Hypothalamus (tissue), 51 donors: ENCODE measurements at regions not wholly inside any gene's neighbourhood (a gene's known extent, or its start where the extent isn't known, plus 50 kb on each side); places are given as distances from the start of the nearest gene placed in this dataset.

Experiments used
- DNase-seq, 51 donors: peaks; one replicate each; lab custom pipeline; 2025; lab: John Stamatoyannopoulos, UW

DNA sequence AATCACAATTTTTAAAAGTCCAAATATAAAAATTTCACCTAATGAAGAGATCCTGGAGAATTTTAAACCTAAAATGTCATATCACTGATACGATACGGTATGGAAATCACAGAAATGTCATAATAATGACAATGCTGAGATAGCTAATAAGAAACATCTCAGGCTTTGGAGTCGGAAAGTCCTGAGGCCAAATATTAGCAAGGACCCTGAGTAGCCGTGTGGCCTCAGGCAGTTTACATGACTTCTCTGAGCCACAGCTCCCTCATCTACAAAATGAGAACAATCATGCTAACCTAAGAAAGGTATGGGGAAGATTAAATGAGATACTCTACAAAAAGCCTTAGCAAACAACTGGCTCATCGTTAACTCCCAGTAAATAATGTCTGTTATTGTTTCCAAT lies 100.9 kb upstream of the NEBL start:
- DNase-seq: no peak

DNA sequence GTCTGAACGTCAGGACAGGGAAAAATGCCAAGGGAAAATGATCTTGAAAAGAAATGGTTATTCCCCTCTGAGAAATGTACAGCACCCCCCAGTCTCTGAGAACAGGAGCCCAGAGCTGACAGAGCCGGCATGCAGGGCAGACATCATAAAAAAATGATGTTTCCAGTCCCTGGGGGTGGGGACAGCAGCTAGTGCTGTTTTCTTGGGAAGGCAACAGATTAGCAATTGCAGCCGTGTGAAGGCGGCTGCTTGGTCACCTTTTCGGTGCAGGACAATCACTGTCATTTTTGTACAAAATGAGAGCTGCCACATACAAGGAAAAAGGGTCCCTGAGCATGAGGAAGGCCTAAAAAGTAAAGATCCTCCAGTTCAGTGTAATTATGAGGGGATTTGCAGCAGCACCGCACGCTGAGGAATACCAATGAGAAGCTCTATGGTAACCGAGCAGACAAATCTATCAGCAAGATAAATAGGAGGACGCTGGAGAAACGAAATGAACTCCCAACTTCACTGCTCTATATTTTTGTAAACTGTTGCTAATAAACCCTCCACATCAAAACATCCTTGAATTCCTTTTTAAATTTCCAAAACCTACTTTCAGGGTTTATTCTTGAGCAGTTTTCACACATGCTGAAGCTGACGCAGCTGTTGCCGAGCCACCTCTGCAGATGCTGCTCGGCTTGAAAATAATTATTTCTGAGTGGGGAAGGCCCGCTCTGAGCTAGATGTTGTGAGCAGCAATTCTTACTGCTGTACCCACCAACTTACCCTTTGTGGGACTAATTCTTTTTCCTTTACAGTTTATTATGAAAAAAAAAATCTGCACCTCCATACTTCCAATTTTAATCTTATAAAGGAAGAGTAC lies 98.2 kb upstream of the NEBL start:
- DNase-seq: peak in 4 of 51 donors; percentile 2 to 82 (median 13)

DNA sequence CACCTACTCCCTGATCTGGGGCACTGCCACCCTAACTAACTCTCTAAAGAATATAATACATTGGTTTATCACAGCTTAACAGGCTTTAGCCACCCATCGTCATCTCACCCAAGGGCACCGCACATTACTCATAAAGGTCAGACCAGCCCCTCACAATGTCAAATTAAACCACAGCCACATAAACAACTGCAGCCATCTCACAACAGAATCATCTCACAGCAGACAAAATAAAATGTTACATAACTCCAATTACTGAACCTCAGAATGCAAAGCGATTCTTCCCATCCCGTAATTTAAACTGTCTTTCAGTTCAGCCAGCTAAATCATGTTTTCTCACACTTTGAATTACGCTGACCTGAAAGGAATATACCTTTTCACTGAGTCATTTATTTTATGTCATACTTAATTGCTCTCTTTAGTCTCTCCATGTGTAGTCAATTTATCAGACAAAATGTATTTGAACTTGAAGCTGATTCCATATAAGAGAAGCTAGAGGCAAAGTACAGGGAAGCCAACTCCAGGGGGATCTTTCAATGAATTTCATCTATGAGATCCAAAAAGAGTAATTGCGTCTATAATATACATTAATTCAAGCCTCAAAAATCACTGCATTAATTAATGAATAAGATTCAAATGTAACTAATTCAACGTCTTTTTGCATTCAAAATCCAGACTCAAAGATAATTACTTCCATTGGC lies 96.9 kb upstream of the NEBL start:
- no peak for DNase-seq

DNA sequence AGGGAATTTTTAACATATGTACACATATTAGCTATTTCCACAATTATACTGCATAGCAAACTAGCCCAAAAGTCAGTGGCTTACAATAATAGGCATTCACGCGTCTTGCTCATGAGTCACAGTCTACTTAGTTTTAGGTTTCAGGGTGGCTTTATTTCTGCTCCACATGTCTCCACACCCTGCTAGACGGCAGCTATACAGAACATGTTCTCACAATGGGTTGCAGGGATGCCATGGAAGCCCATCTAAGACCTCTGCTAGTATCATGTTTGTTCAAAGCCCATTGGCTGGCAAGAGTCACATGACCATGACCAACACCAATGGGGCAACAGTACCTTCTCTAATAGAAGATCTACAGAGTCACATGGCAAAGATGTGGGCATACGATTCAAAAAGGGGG lies 96.3 kb upstream of the NEBL start:
- no peak for DNase-seq

DNA sequence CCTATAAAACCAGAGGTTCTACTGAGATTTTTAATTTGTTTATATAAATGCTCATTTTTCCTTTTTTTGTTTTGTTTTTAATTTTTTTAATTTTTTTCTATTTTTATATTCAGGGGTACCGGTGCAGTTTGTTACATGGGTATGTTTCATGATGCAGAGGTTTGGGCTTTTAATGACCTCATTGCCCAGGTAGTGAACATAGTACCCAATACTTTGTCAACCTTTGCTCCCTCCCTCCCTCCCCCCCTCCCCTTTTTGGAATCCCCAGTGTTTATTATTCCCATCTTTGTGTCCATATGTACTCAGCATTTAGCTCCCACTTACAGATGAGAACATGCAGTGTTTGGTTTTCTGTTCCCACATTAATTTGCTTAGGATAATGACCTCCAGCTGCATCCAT lies 94.4 kb upstream of the NEBL start:
- no peak for DNase-seq

DNA sequence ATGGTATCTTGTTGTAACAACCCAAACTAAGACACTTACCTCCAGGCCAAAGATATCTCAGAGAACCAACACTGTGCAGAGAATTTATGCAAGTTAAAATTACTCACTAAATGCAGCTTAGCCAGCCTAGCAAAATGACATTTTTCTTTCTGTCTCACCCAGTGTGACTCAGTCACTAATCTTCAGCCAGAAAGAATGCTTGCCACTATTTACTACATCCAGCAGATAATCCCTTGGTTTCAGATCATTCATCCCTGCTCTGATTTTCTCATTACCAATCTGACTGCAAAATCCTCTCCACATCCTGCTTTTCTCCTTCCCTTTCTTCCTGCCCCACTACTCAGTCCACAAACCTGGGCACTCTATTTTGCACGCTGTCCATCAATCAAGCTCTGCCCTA lies 93.5 kb upstream of the NEBL start:
- no peak for DNase-seq

DNA sequence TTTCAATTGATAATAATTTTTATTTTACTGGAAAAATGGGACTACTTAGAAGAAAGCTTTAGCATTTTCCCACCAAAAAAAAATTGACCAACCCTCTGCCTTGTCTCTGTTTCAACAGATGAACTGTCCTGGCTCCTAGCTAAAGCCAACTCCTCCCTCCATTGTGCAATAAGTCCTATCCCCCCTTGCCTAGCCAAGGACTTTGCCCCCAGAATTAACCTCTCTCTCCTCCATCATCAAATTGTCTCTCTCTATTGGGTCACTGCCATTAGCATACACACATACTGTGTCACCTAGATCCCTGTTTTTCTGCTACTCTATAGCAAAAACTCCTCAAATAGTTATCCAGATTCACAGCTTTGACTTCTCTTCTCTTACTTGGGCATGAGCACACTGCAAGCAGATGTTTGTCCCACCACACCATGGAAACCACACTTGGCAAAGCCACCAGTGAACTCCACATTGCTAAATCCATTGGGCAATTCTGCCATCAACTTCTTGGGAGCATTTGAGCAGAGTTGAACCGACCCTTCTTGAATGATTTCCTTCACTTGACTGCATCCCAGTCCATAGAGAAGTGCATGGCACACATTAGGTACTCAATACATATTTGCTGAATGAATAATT lies 91.4 kb upstream of the NEBL start:
- peak in 1 of 51 donors; percentile 3 for DNase-seq

DNA sequence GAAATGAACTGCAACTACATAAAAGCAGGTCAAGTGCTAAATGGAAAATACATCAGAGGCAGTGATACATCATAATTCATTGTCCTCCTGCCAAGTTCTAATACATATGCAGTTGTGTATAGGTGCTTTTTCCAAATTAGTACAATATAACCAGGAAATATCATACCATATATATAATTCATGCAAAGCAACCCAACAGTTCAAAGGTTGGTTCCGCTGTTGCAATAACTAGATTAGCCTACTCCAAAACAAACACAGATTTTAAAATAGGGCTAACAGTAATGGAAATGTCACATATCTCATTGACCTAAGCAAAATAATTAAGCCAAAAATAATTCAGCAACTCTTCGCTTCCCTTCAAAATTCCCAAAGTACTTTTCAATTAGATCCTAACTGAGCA lies 88.9 kb upstream of the NEBL start:
- no peak for DNase-seq

DNA sequence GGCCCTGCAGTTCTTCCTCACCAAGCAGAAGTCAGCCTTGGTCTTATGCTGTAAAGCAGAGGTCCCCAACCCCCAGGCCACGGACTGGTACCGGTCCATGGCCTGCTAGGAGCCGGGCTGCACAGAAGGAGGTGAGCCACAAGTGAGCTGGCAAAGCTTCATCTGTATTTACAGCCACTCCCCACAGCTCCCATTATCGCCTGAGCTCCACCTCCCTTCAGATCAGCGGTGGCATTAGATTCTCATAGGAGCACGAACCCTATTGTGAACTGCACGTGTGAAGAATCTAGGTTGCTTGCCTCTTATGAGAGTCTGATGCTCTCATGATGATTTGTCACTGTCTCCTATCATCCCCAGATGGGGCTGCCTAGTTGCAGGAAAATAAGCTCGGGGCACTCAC lies 87.6 kb upstream of the NEBL start:
- DNase-seq: no peak

DNA sequence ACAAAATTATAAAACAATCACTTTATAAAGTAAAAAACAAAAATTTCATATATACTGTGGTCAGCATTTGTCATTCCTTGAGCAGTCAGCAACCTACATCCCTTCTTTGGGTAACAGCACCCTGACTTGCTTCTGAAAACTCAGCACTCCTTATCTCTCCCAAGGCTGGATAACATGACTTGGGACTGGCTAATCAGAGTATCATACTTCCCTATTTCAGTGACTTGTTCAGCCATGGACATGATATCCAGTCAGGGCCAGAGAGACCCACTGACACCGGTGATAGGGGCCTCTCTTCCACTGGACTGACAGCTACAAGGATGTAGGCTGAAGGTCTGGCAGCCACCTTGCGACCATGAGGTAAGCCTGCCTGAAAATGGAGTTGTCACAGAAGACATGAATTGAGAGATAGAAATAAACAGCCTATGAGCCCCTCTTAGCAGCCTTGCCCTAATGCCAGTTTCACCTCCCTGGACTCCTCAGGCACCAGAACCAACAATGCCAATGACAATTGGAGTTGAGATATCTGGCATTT lies 84.4 kb upstream of the NEBL start:
- DNase-seq: no peak

DNA sequence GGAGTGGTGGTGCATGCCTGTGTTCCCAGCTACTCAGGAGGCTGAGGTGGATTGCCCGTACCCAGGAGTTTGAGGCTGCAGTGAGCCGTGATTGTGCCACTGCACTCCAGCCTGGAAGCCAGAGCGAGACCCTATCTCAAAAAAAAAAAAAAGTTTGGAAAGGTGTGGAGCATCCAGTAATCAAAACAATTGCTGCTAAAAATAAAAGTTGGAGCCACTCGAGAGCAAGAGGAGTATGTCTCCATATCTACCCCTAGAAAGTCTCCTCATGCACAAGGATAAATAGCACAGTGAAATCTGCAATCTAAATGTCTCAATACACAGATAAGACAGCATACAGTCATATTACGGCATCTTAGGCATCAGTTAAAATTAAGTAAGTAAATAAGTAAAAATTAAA lies 81.5 kb upstream of the NEBL start:
- DNase-seq: no peak

DNA sequence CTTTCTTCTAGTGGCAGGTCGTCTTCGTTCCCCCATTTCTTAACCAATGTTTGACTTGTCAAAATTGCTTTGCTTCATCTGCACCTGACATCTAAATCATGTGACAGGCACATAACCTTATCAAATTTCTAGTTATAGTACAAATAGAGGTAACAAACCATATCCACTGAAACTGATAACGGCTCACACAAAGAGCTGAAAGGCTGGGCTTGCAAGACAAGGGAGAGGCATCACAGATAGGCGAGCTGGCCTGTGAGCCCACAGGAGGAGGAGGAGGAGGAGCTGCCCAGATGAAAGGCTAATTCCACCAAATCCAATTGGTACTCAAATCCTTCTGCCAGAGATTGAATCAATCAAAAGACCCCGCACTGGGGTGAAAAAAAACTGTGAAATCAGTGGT lies 80.2 kb upstream of the NEBL start:
- DNase-seq: no peak

DNA sequence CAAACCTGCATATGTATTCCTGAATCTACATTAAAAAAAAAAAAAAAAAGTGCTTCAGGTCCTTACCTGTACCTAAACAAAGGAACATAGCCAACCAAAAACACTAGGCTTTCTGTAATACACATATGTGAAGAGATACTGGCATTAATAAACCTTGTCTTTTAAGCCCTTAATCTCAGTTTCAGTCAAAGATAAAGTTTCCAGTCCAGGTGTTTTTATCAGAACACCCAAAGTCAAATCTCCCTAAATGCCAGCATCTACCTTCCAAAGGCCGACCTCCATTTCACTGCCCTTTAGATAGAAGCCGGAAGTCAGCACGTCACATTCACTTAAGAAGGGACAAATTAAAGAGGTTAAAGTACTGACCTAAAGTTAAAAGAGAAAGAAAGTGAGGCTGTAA lies 79.8 kb upstream of the NEBL start:
- DNase-seq: no peak

DNA sequence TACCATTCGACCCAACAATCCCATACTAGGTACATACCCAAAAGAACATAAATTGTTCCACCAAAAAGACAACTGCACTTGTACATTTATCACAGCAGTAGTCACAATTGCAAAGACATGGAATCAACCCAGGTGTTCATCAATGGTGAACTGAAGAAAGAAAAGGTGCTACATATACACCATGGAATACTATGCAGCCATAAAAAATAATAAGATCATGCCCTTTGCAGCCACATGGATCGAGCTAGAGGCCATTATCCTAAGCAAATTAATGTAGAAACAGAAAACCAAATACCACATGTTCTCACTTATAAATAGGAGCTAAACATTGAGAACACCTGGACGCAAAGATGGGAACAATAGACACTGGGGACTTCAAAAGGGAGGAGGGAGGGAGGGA lies 79.3 kb upstream of the NEBL start:
- no peak for DNase-seq

DNA sequence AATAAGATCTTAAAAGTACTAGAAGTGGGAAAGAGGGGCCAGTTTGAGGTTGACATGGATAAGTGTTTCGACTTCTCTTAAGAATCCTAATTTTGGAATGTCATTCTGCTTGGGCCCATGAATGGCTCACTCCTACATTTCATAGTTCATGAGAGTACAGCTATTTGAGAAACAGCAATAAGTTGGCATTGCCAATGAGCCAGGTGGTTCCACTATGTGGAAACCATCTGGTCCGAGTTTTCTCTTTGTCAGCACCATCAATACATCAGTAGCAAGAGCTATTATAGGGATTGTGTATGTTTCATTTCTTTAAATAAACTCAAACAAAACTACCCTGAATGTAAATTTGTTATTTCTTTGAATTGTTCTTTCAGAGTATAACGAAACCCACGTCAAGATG lies 78.1 kb upstream of the NEBL start:
- DNase-seq: no peak

DNA sequence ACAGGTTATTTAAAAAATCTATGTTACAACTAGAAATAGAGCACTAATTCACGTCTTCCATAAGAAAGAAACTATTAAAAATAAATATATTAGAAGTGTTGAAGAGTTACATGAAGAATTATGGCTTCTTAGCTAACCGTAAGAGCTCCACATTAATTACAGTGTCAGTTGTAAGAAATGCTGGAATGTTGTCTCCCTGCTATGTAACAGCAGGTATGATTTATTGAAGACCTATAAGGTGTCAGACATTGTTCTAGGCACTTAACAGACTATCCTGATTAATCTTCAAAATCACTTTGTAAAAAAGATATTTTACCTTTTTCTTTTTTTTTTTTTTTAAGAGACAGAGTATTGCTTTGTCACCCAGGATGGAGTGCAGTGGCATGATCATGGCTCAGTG lies 75.8 kb upstream of the NEBL start:
- no peak for DNase-seq

DNA sequence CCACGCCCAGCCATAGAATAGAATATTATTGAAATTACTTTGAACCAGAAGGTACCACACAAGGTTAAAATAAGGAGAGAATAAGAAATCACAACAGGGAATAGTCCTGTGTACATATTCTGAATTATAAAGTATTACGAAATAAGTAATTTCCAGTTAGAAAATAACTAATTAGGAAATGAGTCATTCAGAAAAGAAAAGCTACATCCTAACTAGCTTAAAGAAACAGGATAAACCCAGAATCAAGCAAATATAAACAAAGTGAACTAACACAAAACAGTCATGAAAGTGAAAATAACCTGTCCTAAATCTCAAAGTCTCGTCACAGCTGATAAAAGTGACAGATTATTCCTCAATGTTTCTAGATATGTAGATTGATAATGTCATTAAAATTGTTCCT lies 74.8 kb upstream of the NEBL start:
- no peak for DNase-seq

DNA sequence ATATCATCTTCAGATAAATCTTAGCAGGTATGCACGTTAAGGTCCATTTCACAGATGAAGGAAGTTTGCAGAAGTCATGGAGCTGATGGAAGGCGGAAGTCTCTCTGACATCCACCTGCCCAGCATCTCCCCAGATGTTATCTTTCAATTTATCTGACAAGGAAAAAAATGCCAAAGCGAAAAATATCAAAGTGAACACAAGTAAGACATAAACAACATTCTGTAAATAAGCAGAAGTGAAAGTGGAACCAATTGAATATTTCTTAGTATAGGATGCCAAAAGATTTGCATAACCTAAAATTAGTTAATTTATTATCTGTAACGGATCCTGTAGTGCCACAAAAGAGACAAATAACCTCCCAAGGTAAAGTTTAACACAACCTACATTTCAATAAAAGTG lies 73.6 kb upstream of the NEBL start:
- DNase-seq: no peak

DNA sequence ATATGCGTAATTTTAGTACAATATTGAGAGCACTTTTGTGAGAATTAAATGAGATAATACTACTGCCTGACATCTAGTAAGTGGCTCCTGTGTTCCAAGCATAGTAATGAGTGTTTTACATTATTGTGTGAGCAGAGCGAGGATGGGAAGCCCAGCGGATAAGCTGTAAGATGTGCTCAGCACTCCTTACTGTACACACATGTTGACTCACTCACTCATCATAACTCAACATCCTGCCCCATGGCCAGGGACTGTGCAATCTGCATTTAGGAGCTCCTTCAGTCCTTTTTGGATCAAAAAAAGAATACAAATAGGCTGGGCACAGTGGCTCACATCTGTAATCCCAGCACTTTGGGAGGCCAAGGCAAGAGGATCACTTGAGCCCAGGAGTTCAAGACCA lies 72.9 kb upstream of the NEBL start:
- no peak for DNase-seq

DNA sequence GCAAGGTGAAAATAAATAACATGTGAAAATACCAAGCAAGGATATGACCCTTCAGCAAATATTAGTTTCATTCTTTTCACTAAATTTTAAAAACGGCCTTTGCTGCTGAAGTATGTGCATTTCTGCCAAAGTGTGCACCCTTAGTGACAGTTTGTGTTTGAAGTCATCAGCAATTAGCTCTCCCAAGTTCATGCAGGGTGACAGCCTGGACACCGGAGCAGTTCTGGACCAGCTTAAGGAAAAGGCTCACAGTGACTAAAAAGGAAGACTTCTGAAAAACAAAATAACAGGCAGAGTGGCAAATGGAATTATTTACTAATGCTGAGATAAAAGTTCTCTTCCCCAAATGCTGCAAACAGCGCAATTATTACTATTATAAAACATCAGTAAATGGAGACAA lies 69.3 kb upstream of the NEBL start:
- DNase-seq: no peak

DNA sequence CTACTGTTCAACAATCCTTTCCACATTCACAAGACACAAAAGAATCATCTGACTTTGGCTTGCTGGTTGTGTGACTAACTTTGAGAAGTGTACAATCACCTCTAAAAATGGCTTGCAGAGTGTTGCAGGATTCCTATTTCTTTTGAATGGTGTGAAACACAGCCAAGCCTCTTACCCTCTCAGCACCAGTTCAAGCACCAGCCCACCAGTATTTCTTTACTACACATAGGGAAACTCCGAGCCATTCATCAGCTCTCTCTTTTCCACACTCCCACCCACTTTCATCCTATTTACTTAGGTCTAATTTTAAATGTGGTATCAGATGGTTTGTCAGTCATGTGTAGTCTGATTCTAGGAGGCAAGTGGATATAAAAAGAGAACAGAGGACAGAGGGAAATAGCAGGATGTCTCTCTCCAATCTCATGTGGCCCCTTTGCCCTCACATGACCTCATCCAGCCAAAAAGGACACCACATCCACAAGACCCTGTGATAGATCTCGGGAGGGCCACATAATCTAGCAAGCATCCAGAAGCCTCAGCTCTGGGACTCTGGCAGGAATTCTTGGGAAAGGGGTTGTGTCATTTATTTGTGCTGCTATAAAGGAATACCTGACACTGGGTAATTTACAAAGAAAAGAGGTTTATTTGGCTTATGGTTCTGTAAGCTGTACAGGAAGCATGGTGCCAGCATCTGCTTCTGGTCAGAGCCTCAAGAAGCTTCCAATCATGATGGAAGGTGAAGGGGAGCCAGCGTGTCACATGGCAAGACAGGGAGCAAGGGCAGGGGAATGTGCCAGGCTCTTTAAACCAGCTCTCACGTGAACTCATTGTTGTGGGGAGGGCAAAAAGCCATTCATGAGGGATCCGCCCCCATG lies 66.8 kb upstream of the NEBL start:
- no peak for DNase-seq
